ENCODE measurements at regions not wholly inside any gene's neighbourhood (a gene's known extent, or its start where the extent isn't known, plus 50 kb on each side); places are given as distances from the start of the nearest gene placed in this dataset.

DNA sequence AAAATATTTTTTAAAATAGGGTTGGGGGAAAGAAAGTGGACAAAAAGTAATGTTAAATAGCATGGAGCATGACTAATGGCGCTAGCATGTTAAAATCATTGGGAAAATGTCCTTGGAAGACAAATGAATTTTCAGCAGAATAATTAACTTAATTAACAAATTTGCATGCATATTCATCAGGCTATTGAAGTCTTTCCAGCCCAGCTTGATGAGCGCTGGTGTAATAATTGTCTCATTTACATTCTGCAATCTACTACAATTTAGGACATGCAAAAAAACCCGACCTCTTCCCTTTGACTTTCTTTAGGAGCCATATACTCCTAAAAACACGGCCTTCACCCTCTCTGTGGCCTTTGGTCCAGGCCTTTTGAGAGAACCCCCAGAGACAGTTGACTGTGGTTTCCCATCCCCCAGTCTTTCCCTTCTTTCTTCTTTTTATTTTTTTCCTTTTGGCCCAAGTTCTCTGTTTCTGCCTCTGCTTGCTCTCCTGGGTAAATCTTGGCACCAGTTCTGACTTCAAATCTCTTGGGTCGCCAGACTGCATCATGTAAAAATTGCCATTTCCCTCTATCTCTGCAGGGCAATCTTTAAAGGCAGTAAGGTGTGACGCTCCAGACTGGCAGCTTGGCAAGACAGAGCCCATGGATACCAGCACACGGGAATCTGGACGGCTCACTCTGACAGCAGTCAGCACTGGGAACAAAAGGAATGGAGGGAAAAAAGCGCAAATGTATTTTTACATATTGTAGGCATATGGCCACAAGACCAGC lies 105.5 kb downstream of the NEUROD6 start:
- ChIA-PET CTCF (no interaction called here), POLR2A (no interaction called here)
- DNase-seq (ENCODE audit: extremely low spot score) = no peak
- TF ChIP-seq, protein P1, sequence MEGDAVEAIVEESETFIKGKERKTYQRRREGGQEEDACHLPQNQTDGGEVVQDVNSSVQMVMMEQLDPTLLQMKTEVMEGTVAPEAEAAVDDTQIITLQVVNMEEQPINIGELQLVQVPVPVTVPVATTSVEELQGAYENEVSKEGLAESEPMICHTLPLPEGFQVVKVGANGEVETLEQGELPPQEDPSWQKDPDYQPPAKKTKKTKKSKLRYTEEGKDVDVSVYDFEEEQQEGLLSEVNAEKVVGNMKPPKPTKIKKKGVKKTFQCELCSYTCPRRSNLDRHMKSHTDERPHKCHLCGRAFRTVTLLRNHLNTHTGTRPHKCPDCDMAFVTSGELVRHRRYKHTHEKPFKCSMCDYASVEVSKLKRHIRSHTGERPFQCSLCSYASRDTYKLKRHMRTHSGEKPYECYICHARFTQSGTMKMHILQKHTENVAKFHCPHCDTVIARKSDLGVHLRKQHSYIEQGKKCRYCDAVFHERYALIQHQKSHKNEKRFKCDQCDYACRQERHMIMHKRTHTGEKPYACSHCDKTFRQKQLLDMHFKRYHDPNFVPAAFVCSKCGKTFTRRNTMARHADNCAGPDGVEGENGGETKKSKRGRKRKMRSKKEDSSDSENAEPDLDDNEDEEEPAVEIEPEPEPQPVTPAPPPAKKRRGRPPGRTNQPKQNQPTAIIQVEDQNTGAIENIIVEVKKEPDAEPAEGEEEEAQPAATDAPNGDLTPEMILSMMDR (IDR thresholded peaks at IDR 0.05; ENCODE audit: control extremely low read depth, extremely low read depth, low read depth, missing control alignments) = no peak

- TF ChIP-seq, protein P1 (IDR thresholded peaks at IDR 0.05; ENCODE audit: control extremely low read depth, extremely low read depth, low read depth, missing control alignments) = no peak
- ChIA-PET POLR2A (no interaction called here), CTCF (no interaction called here)
- no peak for DNase-seq (ENCODE audit: extremely low spot score)
Observed at GRCh38 chr7:31228957-31229356, 111.6 kb downstream of the NEUROD6 start.

- no peak for DNase-seq (ENCODE audit: extremely low spot score)
- ChIA-PET POLR2A (no interaction called here), CTCF (no interaction called here)
- TF ChIP-seq, protein P1 (IDR thresholded peaks at IDR 0.05; ENCODE audit: control extremely low read depth, extremely low read depth, low read depth, missing control alignments) = no peak
Observed at GRCh38 chr7:31214751-31215150, 125.8 kb downstream of the NEUROD6 start.

DNA sequence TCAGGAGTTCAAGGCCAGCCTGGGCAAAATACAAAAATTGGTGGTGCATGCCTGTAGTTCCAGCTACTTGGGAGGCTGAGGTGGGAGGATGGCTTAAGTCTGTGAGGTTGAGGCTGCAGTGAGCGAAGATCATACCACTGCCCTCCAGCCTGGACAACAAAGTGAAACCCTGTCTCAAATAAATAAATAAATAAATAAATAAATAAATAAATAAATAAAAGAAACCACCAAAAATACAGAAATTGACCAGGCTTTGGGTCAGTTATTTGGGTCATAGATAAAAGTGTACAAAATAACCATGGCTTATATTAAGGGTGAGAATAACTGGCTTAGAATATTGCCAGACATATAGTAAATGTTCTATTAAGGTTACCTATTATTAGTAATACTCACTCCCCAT lies 129.2 kb downstream of the NEUROD6 start:
- ChIA-PET POLR2A (no interaction called here), CTCF (no interaction called here)
- TF ChIP-seq, protein P1 (IDR thresholded peaks at IDR 0.05; ENCODE audit: control extremely low read depth, extremely low read depth, low read depth, missing control alignments) = no peak
- no peak for DNase-seq (ENCODE audit: extremely low spot score)

DNA sequence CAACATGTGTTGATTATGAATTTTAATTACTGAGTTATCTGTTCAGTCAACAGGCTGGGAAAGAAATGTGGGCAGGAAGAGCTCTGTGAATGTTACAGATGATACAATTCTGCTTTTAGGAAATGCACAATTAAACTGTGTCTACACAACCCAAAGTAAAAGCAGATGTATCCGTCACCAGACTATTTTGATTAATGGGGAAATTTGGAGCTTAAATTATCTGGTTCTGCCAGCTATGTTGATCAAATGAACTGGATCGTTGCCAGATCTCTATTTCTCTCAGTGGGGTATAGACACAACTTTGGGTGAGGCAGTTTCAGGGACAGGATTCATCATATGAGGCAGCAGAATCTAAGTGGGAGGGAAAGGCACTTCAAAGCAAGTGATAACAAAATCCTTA lies 136.5 kb downstream of the NEUROD6 start:
- CTCF ChIA-PET = interaction anchor here (0.9 kb wide), 1 partner anchor 12 kb away, joined by 3 read pairs; no protein-coding TSS in a partner anchor
- DNase-seq (ENCODE audit: extremely low spot score) = no peak
- POLR2A ChIA-PET = no interaction called here
- TF ChIP-seq, protein P1 (IDR thresholded peaks at IDR 0.05; ENCODE audit: control extremely low read depth, extremely low read depth, low read depth, missing control alignments) = no peak

DNA sequence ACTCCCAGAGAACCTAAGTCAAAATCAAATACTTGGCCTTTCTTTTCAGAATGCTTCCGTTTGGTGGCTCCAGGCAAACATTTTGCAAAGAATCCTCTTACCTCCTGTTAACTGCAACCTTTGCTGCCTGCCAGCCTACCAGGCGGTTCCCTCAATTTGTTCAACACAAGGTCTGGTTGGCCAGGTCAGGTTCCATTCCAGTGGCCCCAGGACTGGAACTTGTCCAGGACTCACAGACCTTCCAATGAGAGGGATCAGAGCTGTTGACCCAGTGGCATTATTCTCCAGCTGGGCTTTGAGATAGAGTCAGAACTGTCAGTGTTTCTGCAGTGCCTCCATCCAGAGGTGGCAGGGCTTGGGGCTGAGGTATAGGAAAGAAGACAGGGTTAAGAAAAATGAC lies 137.0 kb downstream of the NEUROD6 start:
- DNase-seq (ENCODE audit: extremely low spot score) = no peak
- ChIA-PET POLR2A (no interaction called here), CTCF (interaction anchor here (1.1 kb wide), 1 partner anchor 9 kb away, joined by 3 read pairs; no protein-coding TSS in a partner anchor)
- TF ChIP-seq, protein P1 (IDR thresholded peaks at IDR 0.05; ENCODE audit: control extremely low read depth, extremely low read depth, low read depth, missing control alignments) = no peak

All from GM10248 (cell line).